ENCODE measurements at regions not wholly inside any gene's neighbourhood (a gene's known extent, or its start where the extent isn't known, plus 50 kb on each side); places are given as distances from the start of the nearest gene placed in this dataset.

- no peak for DNase-seq
These were observed 384.3 kb downstream of the CDC5L start for GRCh38 chr6:44771647-44772415.

- no peak for DNase-seq
These were observed 385.3 kb downstream of the CDC5L start for GRCh38 chr6:44772838-44773237.

- no peak for DNase-seq
These were observed 387.6 kb downstream of the CDC5L start for GRCh38 chr6:44775121-44775520.

- no peak for DNase-seq
These were observed 388.8 kb downstream of the CDC5L start for GRCh38 chr6:44776344-44776743.

GRCh38 chr6:44778513-44778912, 391.0 kb downstream of the CDC5L start:
- no peak for DNase-seq

Measured in stimulated activated CD4-positive, alpha-beta T cell treated with anti-CD3 and anti-CD28 coated beads, Interleukin-4, amount 100 ng/mL, for 4 hours (primary cell).